ENCODE measurements at regions not wholly inside any gene's neighbourhood (a gene's known extent, or its start where the extent isn't known, plus 50 kb on each side); places are given as distances from the start of the nearest gene placed in this dataset.

- TF ChIP-seq CTCF (IDR thresholded peaks at IDR 0.05) (no peak), ZFX (IDR thresholded peaks at IDR 0.05; ENCODE audit: borderline replicate concordance) (no peak)
Measured at GRCh38 chr15:61518191-61518950, 289.3 kb upstream of the RORA start.
